Amniotic stem cell (primary cell): ENCODE measurements at regions not wholly inside any gene's neighbourhood (a gene's known extent, or its start where the extent isn't known, plus 50 kb on each side); places are given as distances from the start of the nearest gene placed in this dataset.
A peak's percentile ranks its signal among the peaks of the same experiment; 100 is the strongest.
"Not testable (repeated sequence)": the region's sequence is repeated elsewhere in the genome, so short reads cannot be mapped to it uniquely, and the experiment has no call there.

Experiments used
- DNase-seq: peaks from one replicate; lab custom pipeline; 2025; lab: John Stamatoyannopoulos, UW

- no peak for DNase-seq
Observed at GRCh38 chr12:46669720-46670119, 156.1 kb downstream of the SLC38A4 start.

- no peak for DNase-seq
Observed at GRCh38 chr12:46667551-46667950, 158.2 kb downstream of the SLC38A4 start.

GRCh38 chr12:46664761-46665287 is 161.0 kb downstream of the SLC38A4 start:
- DNase-seq, result peak; percentile 70

GRCh38 chr12:46663318-46663717 is 162.5 kb downstream of the SLC38A4 start:
- no peak for DNase-seq

- peak; percentile 78 for DNase-seq
Observed at GRCh38 chr12:46661110-46661845, 164.5 kb downstream of the SLC38A4 start.

GRCh38 chr12:46660719-46661109 is 165.1 kb downstream of the SLC38A4 start:
- no peak for DNase-seq

DNA sequence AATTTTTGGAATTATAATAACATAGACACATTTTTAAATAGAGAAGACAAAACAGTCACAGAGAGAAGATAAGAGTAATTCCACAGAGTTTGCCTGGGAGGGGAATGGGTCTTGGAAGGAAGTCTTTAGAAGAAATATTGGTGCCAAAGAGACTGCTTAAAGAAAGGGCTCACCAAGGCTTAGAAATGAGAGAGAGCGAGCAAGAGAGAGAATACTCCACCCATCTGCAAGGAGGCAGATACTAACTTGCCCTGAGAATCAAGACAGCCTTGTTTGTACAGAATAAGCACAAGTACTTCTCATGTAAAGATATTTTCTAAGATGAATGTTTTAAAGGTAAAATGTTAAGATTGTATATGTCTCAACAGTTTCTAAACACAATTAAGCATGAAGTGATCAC is 165.5 kb downstream of the SLC38A4 start:
- DNase-seq, result no peak

DNA sequence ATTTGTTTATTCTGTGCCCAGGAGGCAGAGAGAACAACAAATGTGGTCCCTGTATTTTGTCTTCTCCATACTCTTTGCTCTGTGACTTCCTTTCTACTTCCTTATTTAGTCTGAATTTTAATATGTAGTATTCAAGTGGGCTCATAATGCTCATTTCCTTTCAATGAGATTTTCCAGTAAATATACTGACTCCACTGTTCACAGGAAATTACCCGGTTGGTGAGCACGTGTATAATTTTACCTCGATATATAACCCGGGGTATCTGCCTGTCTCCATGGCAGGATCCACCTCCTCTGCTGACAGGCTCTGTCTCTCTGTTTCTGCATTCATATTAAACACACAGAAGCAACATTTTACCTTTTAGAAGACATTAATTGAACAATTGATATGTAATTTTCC is 166.0 kb downstream of the SLC38A4 start:
- DNase-seq, result no peak

- DNase-seq, result no peak
Observed at GRCh38 chr12:46659032-46659650, 166.7 kb downstream of the SLC38A4 start.

DNA sequence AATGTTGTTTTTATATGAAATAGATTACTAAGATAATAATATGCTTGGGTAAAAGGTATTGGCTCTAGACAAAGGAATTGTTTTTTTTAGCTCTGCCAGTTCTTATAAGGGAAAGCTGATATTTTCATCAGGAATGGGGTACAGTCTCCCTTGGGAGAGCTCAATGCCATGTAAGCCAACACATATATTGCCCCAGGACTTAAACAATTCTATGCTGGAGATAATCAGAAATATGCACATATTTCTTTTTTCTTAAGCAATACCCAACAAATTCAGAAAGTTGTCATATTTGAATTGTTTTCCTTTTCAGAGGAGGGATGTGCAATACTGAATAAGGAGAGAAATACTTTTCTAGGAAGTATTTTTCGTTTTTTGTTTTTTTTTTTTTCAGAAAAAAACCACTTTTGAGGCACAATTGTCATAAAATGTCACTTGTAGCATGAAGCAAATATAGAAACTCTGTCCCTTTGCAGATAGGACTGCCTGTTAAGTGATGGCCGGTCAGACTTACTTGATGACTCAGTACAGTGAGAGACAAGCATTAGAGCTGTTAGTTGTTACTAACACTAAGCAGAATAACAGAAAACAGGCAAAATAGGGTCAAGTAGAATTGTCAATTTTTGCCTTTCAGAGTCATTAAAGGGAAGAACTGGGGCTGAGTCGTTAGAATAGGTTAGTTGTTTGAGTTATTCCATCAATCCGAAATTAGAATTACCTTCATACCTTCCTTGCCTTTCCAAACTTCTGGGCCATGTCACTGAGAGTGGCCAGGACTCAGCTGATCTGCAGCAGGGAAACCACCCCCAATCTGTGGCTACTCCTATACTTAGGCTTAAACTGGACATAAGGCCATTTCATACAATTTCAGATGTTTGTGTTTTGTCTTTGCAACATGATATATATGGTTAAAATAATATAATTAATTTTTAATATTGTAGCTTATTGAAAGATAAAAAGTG is 168.1 kb downstream of the SLC38A4 start:
- DNase-seq, result no peak

- DNase-seq, result not testable (repeated sequence)
Observed at GRCh38 chr12:46655984-46656383, 169.8 kb downstream of the SLC38A4 start.

GRCh38 chr12:46653311-46653710 is 172.5 kb downstream of the SLC38A4 start:
- no peak for DNase-seq

GRCh38 chr12:46652692-46653091 is 173.1 kb downstream of the SLC38A4 start:
- no peak for DNase-seq

DNA sequence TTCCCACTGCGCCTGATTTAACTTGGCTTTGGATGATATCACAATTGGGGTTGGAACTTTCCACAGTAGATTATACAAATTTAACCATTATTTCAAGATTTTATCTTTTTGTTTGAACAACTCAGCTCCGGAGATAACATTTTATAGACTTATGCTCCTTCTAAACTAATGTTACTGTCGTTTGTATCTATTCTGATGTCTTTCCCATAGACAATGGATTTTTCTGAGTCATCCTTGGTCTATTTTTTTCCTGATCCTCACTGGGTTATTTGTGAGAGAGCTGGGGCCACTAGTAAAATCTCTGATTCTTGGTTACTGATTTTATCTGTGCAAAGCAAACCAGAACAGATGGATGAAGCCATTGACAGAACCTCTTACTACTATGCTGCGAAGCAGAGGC is 175.1 kb downstream of the SLC38A4 start:
- DNase-seq, result no peak

GRCh38 chr12:46649433-46649832 is 176.4 kb downstream of the SLC38A4 start:
- DNase-seq, result no peak

GRCh38 chr12:46647034-46647433 is 178.8 kb downstream of the SLC38A4 start:
- no peak for DNase-seq

- DNase-seq, result not testable (repeated sequence)
Observed at GRCh38 chr12:46641649-46642048, 184.1 kb downstream of the SLC38A4 start.

GRCh38 chr12:46635818-46636217 is 190.0 kb downstream of the SLC38A4 start:
- DNase-seq, result no peak

DNA sequence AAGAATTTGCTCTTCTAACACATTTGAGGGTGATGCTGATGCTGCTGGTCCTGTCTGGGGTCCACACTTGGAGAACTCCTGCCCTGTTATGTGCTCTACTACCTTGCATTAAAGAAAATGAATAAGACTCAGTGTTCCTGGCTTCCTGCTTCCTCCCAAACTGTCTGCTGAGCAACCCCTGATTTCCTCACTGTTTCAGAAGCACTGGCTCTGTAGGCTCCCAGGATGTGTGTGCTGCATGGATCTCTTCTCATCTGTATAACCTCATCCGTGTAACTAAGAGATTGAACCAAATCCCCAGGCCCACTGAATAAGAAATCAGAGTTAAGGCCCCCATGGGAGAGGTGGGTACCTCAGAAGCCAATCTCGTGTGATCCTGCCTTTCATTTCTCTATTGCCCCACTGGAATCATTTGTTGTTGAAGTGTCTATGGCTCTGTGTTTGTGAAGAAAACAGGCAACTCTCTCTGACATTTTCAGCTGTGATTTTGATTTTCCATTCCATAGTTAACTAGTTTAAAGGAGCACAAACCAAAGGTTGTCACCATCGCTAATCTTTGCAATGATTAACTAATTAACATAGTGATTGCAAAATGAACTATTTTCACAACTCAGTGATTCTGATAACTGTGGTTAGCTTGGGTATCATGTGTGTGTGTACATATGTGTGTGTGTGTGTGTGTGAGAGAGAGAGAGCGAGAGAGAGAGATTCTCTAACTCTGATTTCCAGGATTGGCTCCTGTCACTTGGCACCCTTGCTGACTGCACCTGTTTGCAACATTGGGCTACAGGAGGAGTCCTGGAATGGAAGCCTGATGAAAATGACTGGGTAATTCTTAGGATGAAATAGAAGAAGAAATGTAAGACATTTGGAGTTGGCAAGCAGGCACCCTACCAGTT is 196.2 kb downstream of the SLC38A4 start:
- no peak for DNase-seq

DNA sequence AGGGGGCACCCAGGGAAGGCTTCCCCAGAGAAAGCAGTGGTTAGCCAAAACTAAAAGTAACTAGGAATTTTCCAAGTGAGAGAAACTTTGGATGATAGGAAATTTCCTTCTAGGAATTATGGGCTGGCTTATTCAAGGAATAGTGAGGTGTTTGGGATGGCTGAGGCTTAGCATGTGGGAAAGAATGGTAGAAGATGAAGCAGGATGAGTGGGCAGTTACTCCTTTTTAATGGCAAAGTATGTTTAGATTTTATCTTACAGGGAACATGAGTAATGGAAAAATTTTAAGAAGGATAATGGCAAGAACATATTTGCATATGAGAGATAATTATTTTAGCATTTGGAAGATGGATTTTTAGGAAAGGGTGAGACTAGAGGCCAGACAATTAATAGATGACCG is 197.6 kb downstream of the SLC38A4 start:
- DNase-seq, result no peak

DNA sequence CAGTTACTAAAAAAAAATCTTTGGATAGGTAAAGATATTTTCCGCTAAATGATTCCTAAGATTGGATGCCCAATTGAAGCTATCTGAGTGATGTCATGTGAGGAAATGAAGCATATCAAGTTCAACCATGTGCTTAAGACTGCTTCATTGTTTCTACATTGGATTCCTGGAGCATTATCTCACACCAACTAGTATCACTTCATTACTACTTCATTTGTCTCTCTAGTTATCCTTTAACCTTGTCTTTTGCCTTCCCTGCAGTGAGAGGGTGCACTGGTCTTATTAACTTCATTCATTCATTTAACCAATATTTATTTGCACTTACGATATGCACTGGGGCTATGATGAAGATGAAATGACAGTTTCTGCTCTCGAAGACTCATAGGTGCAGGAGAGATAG is 198.1 kb downstream of the SLC38A4 start:
- no peak for DNase-seq
